ENCODE measurements at regions not wholly inside any gene's neighbourhood (a gene's known extent, or its start where the extent isn't known, plus 50 kb on each side); places are given as distances from the start of the nearest gene placed in this dataset.
"Not testable (repeated sequence)": the region's sequence is repeated elsewhere in the genome, so short reads cannot be mapped to it uniquely, and the experiment has no call there.

GRCh38 chr22:12162586-12162985, 3365.4 kb upstream of the OR11H1 start:
- not testable (repeated sequence) for H3K4me1 ChIP-seq (ENCODE audit: insufficient read depth); DNase-seq (ENCODE audit: low spot score); ATAC-seq; H3K36me3 ChIP-seq (ENCODE audit: insufficient read depth); H2AFZ ChIP-seq; H3K79me2 ChIP-seq (replicated peaks; ENCODE audit: insufficient read depth); H3K27ac ChIP-seq (ENCODE audit: low read depth); H3F3A ChIP-seq (replicated peaks; ENCODE audit: low read depth); H3K4me3 ChIP-seq; H3K27ac Mint-ChIP-seq; H3K9me3 Mint-ChIP-seq; H3K27me3 Mint-ChIP-seq (ENCODE audit: insufficient read depth, low read depth, poor library complexity); H3K4me1 Mint-ChIP-seq; H3K27me3 ChIP-seq (ENCODE audit: insufficient read depth); H4K20me1 ChIP-seq (replicated peaks; ENCODE audit: insufficient read depth); H3K9me2 ChIP-seq (ENCODE audit: insufficient read depth); H3K36me3 Mint-ChIP-seq (ENCODE audit: low read depth); H3K4me2 ChIP-seq; H3K4me3 Mint-ChIP-seq

- H2AFZ ChIP-seq; H3K79me2 ChIP-seq (replicated peaks; ENCODE audit: insufficient read depth); H3K4me3 ChIP-seq; H3K4me3 Mint-ChIP-seq; H3K36me3 ChIP-seq (ENCODE audit: insufficient read depth); H3K27me3 Mint-ChIP-seq (ENCODE audit: insufficient read depth, low read depth, poor library complexity); H3K9me2 ChIP-seq (ENCODE audit: insufficient read depth); H3K27ac ChIP-seq (ENCODE audit: low read depth); H3K4me1 Mint-ChIP-seq; H3K27ac Mint-ChIP-seq; H3K4me2 ChIP-seq; H4K20me1 ChIP-seq (replicated peaks; ENCODE audit: insufficient read depth); H3K36me3 Mint-ChIP-seq (ENCODE audit: low read depth); H3K4me1 ChIP-seq (ENCODE audit: insufficient read depth); H3F3A ChIP-seq (replicated peaks; ENCODE audit: low read depth); H3K27me3 ChIP-seq (ENCODE audit: insufficient read depth); ATAC-seq; DNase-seq (ENCODE audit: low spot score): not testable (repeated sequence)
- H3K9me3 Mint-ChIP-seq: peaks cover 17% of the 10 kb centered on the region
These were observed 3361.5 kb upstream of the OR11H1 start for GRCh38 chr22:12166525-12166924.

GRCh38 chr22:12168044-12168443, 3359.9 kb upstream of the OR11H1 start:
- not testable (repeated sequence) for H2AFZ ChIP-seq; H3K27ac ChIP-seq (ENCODE audit: low read depth); H3K4me1 ChIP-seq (ENCODE audit: insufficient read depth); H3K4me1 Mint-ChIP-seq; H3K27ac Mint-ChIP-seq; H3K4me3 ChIP-seq; H3K36me3 ChIP-seq (ENCODE audit: insufficient read depth); H3K79me2 ChIP-seq (replicated peaks; ENCODE audit: insufficient read depth); ATAC-seq; H3K27me3 ChIP-seq (ENCODE audit: insufficient read depth); DNase-seq (ENCODE audit: low spot score); H4K20me1 ChIP-seq (replicated peaks; ENCODE audit: insufficient read depth); H3K4me2 ChIP-seq; H3K4me3 Mint-ChIP-seq; H3F3A ChIP-seq (replicated peaks; ENCODE audit: low read depth); H3K27me3 Mint-ChIP-seq (ENCODE audit: insufficient read depth, low read depth, poor library complexity); H3K9me2 ChIP-seq (ENCODE audit: insufficient read depth); H3K36me3 Mint-ChIP-seq (ENCODE audit: low read depth)
- H3K9me3 Mint-ChIP-seq: peaks cover 31% of the 10 kb centered on the region

GRCh38 chr22:12192117-12192516, 3335.9 kb upstream of the OR11H1 start:
- H3K4me1 Mint-ChIP-seq; H3K4me3 Mint-ChIP-seq; H3K27ac ChIP-seq (ENCODE audit: low read depth); H2AFZ ChIP-seq; H3K27me3 Mint-ChIP-seq (ENCODE audit: insufficient read depth, low read depth, poor library complexity); H3K4me1 ChIP-seq (ENCODE audit: insufficient read depth); H3F3A ChIP-seq (replicated peaks; ENCODE audit: low read depth); H3K9me2 ChIP-seq (ENCODE audit: insufficient read depth); H4K20me1 ChIP-seq (replicated peaks; ENCODE audit: insufficient read depth); DNase-seq (ENCODE audit: low spot score); H3K4me3 ChIP-seq; H3K79me2 ChIP-seq (replicated peaks; ENCODE audit: insufficient read depth); ATAC-seq; H3K27me3 ChIP-seq (ENCODE audit: insufficient read depth); H3K36me3 ChIP-seq (ENCODE audit: insufficient read depth); H3K27ac Mint-ChIP-seq; H3K4me2 ChIP-seq: not testable (repeated sequence)
- peaks cover 13% of the 10 kb centered on the region; the same call in 2 of the 3 replicates for H3K36me3 Mint-ChIP-seq (ENCODE audit: low read depth)
- peaks cover 50% of the 10 kb centered on the region for H3K9me3 Mint-ChIP-seq

- not testable (repeated sequence) for H2AFZ ChIP-seq; H3K4me2 ChIP-seq; H3K27me3 Mint-ChIP-seq (ENCODE audit: insufficient read depth, low read depth, poor library complexity); H3K27ac ChIP-seq (ENCODE audit: low read depth); H3K9me2 ChIP-seq (ENCODE audit: insufficient read depth); H3K27me3 ChIP-seq (ENCODE audit: insufficient read depth); H3K27ac Mint-ChIP-seq; H3K4me3 Mint-ChIP-seq; H3K4me3 ChIP-seq; H4K20me1 ChIP-seq (replicated peaks; ENCODE audit: insufficient read depth); H3K4me1 ChIP-seq (ENCODE audit: insufficient read depth); H3K4me1 Mint-ChIP-seq; DNase-seq (ENCODE audit: low spot score); H3K36me3 ChIP-seq (ENCODE audit: insufficient read depth); H3F3A ChIP-seq (replicated peaks; ENCODE audit: low read depth); ATAC-seq; H3K79me2 ChIP-seq (replicated peaks; ENCODE audit: insufficient read depth)
- Mint-ChIP-seq H3K36me3 (ENCODE audit: low read depth) (peaks cover 18% of the 10 kb centered on the region), H3K9me3 (peaks cover 65% of the 10 kb centered on the region)
These were observed 3333.3 kb upstream of the OR11H1 start for GRCh38 chr22:12194650-12195049.

GRCh38 chr22:12202067-12202466, 3325.9 kb upstream of the OR11H1 start:
- not testable (repeated sequence) for H3K4me3 Mint-ChIP-seq

GRCh38 chr22:12206687-12207086, 3321.3 kb upstream of the OR11H1 start:
- not testable (repeated sequence) for ATAC-seq; H3K27me3 Mint-ChIP-seq (ENCODE audit: insufficient read depth, low read depth, poor library complexity)
- peaks cover 15% of the 10 kb centered on the region for H3K36me3 Mint-ChIP-seq (ENCODE audit: low read depth)

More at GRCh38 chr22:12202067-12202466, 3325.9 kb upstream of the OR11H1 start:
- H3K4me1 ChIP-seq (ENCODE audit: insufficient read depth); H3K27me3 Mint-ChIP-seq (ENCODE audit: insufficient read depth, low read depth, poor library complexity); H4K20me1 ChIP-seq (replicated peaks; ENCODE audit: insufficient read depth); H3F3A ChIP-seq (replicated peaks; ENCODE audit: low read depth); H3K27me3 ChIP-seq (ENCODE audit: insufficient read depth); H3K4me3 ChIP-seq; H3K4me2 ChIP-seq; H3K4me1 Mint-ChIP-seq; H3K27ac ChIP-seq (ENCODE audit: low read depth); H3K27ac Mint-ChIP-seq; H3K79me2 ChIP-seq (replicated peaks; ENCODE audit: insufficient read depth); H2AFZ ChIP-seq; ATAC-seq; H3K9me2 ChIP-seq (ENCODE audit: insufficient read depth); DNase-seq (ENCODE audit: low spot score); H3K36me3 ChIP-seq (ENCODE audit: insufficient read depth): not testable (repeated sequence)
- Mint-ChIP-seq H3K36me3 (ENCODE audit: low read depth) (peaks cover 17% of the 10 kb centered on the region), H3K9me3 (peaks cover 63% of the 10 kb centered on the region)

More at GRCh38 chr22:12206687-12207086, 3321.3 kb upstream of the OR11H1 start:
- H3K36me3 ChIP-seq (ENCODE audit: insufficient read depth); H3K4me3 ChIP-seq; H3K4me1 Mint-ChIP-seq; H3K79me2 ChIP-seq (replicated peaks; ENCODE audit: insufficient read depth); H3K4me2 ChIP-seq; H3K27ac Mint-ChIP-seq; DNase-seq (ENCODE audit: low spot score); H3K4me1 ChIP-seq (ENCODE audit: insufficient read depth); H3F3A ChIP-seq (replicated peaks; ENCODE audit: low read depth); H2AFZ ChIP-seq; H3K27me3 ChIP-seq (ENCODE audit: insufficient read depth); H4K20me1 ChIP-seq (replicated peaks; ENCODE audit: insufficient read depth); H3K9me2 ChIP-seq (ENCODE audit: insufficient read depth); H3K4me3 Mint-ChIP-seq; H3K27ac ChIP-seq (ENCODE audit: low read depth): not testable (repeated sequence)
- H3K9me3 Mint-ChIP-seq: peaks cover 54% of the 10 kb centered on the region
